ENCODE measurements at regions not wholly inside any gene's neighbourhood (a gene's known extent, or its start where the extent isn't known, plus 50 kb on each side); places are given as distances from the start of the nearest gene placed in this dataset.
"Not testable (repeated sequence)": the region's sequence is repeated elsewhere in the genome, so short reads cannot be mapped to it uniquely, and the experiment has no call there.

- TF ChIP-seq TAF1 (conservative IDR thresholded peaks at IDR 0.05) (no peak), RAD21 (IDR thresholded peaks at IDR 0.05) (no peak), EGR1 (IDR thresholded peaks at IDR 0.05; ENCODE audit: low read depth in 2 of 2) (no peak), JUND (IDR thresholded peaks at IDR 0.05) (no peak), GABPA (IDR thresholded peaks at IDR 0.05 in 1 of 2, conservative IDR thresholded peaks at IDR 0.05 in 1 of 2) (no peak), NR2F2 (IDR thresholded peaks at IDR 0.05) (no peak), HNF4G (IDR thresholded peaks at IDR 0.05) (no peak), HNF4A (conservative IDR thresholded peaks at IDR 0.05) (no peak), YY1 (IDR thresholded peaks at IDR 0.05) (no peak)
- TF ChIP-seq, protein P1, sequence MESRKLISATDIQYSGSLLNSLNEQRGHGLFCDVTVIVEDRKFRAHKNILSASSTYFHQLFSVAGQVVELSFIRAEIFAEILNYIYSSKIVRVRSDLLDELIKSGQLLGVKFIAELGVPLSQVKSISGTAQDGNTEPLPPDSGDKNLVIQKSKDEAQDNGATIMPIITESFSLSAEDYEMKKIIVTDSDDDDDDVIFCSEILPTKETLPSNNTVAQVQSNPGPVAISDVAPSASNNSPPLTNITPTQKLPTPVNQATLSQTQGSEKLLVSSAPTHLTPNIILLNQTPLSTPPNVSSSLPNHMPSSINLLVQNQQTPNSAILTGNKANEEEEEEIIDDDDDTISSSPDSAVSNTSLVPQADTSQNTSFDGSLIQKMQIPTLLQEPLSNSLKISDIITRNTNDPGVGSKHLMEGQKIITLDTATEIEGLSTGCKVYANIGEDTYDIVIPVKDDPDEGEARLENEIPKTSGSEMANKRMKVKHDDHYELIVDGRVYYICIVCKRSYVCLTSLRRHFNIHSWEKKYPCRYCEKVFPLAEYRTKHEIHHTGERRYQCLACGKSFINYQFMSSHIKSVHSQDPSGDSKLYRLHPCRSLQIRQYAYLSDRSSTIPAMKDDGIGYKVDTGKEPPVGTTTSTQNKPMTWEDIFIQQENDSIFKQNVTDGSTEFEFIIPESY (IDR thresholded peaks at IDR 0.05) = no peak
- TF ChIP-seq, protein P2, sequence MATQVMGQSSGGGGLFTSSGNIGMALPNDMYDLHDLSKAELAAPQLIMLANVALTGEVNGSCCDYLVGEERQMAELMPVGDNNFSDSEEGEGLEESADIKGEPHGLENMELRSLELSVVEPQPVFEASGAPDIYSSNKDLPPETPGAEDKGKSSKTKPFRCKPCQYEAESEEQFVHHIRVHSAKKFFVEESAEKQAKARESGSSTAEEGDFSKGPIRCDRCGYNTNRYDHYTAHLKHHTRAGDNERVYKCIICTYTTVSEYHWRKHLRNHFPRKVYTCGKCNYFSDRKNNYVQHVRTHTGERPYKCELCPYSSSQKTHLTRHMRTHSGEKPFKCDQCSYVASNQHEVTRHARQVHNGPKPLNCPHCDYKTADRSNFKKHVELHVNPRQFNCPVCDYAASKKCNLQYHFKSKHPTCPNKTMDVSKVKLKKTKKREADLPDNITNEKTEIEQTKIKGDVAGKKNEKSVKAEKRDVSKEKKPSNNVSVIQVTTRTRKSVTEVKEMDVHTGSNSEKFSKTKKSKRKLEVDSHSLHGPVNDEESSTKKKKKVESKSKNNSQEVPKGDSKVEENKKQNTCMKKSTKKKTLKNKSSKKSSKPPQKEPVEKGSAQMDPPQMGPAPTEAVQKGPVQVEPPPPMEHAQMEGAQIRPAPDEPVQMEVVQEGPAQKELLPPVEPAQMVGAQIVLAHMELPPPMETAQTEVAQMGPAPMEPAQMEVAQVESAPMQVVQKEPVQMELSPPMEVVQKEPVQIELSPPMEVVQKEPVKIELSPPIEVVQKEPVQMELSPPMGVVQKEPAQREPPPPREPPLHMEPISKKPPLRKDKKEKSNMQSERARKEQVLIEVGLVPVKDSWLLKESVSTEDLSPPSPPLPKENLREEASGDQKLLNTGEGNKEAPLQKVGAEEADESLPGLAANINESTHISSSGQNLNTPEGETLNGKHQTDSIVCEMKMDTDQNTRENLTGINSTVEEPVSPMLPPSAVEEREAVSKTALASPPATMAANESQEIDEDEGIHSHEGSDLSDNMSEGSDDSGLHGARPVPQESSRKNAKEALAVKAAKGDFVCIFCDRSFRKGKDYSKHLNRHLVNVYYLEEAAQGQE (IDR thresholded peaks at IDR 0.05) = no peak
- TF ChIP-seq, protein P3, sequence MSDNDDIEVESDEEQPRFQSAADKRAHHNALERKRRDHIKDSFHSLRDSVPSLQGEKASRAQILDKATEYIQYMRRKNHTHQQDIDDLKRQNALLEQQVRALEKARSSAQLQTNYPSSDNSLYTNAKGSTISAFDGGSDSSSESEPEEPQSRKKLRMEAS (IDR thresholded peaks at IDR 0.05) = no peak
- TF ChIP-seq, protein P4, sequence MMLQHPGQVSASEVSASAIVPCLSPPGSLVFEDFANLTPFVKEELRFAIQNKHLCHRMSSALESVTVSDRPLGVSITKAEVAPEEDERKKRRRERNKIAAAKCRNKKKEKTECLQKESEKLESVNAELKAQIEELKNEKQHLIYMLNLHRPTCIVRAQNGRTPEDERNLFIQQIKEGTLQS (IDR thresholded peaks at IDR 0.05) = no peak
- 92% methylated on average over 4 of the region's 4 CpGs for WGBS
Measured at GRCh38 chr1:81505831-81506230, 294.9 kb upstream of the ADGRL2 start.

DNA sequence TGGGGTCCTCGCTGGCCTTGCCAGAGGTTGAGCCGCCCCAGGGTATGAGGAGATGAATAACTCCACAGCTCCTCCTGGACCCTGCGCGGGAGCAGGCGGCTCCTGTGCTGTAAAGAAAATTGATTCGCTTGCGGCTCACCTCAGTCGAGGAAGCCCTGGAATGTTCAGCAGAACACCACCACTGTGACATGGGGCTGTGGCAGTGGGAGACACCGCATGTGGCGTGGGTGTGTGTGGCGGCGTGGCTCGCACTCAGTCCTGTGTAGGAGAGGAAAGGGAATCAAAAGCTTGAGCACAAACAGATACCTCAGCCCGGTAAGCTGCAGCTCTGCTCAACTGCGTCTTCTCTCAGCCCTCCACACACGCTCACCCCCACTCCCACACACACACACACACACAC, 295.9 kb upstream of the ADGRL2 start:
- 97% methylated on average over 15 of the region's 16 CpGs for WGBS
- not testable (repeated sequence) for H3K36me3 ChIP-seq (ENCODE audit: control insufficient read depth in 4 of 4, insufficient read depth in 3 of 4, low read depth in 1 of 4, low read length in 3 of 4); H3K4me3 ChIP-seq (ENCODE audit: low read depth in 1 of 3, low read length in 3 of 3); H3K27ac ChIP-seq (ENCODE audit: low read depth in 1 of 2, low read length in 2 of 2); H3K9ac ChIP-seq (ENCODE audit: low read depth in 1 of 2, low read length in 2 of 2); H3K4me1 ChIP-seq (ENCODE audit: control insufficient read depth in 4 of 4, insufficient read depth in 4 of 4, low read length in 3 of 4); H3K9me3 ChIP-seq (ENCODE audit: control insufficient read depth in 4 of 4, low read length in 3 of 4); DNase-seq (ENCODE audit: low spot score); H3K27me3 ChIP-seq (ENCODE audit: control insufficient read depth in 4 of 4, insufficient read depth in 4 of 4, low read length in 3 of 4)

More at GRCh38 chr1:81505831-81506230, 294.9 kb upstream of the ADGRL2 start:
- Histone ChIP-seq H3K4me1 (ENCODE audit: control insufficient read depth in 4 of 4, insufficient read depth in 4 of 4, low read length in 3 of 4) (no peaks in the 10 kb centered on the region), H3K27ac (ENCODE audit: low read depth in 1 of 2, low read length in 2 of 2) (no peak overlapping the region), H3K9me3 (ENCODE audit: control insufficient read depth in 4 of 4, low read length in 3 of 4) (no peaks in the 10 kb centered on the region), H3K4me3 (ENCODE audit: low read depth in 1 of 3, low read length in 3 of 3) (no peak overlapping the region), H3K27me3 (ENCODE audit: control insufficient read depth in 4 of 4, insufficient read depth in 4 of 4, low read length in 3 of 4) (no peaks in the 10 kb centered on the region), H3K9ac (ENCODE audit: low read depth in 1 of 2, low read length in 2 of 2) (no peak overlapping the region), H3K36me3 (ENCODE audit: control insufficient read depth in 4 of 4, insufficient read depth in 3 of 4, low read depth in 1 of 4, low read length in 3 of 4) (no peaks in the 10 kb centered on the region)
- DNase-seq (ENCODE audit: low spot score) = no peak

- H3K36me3 ChIP-seq (ENCODE audit: control insufficient read depth in 4 of 4, insufficient read depth in 3 of 4, low read depth in 1 of 4, low read length in 3 of 4); H3K27me3 ChIP-seq (ENCODE audit: control insufficient read depth in 4 of 4, insufficient read depth in 4 of 4, low read length in 3 of 4); H3K4me3 ChIP-seq (ENCODE audit: low read depth in 1 of 3, low read length in 3 of 3); H3K27ac ChIP-seq (ENCODE audit: low read depth in 1 of 2, low read length in 2 of 2); H3K9me3 ChIP-seq (ENCODE audit: control insufficient read depth in 4 of 4, low read length in 3 of 4); H3K9ac ChIP-seq (ENCODE audit: low read depth in 1 of 2, low read length in 2 of 2); DNase-seq (ENCODE audit: low spot score); H3K4me1 ChIP-seq (ENCODE audit: control insufficient read depth in 4 of 4, insufficient read depth in 4 of 4, low read length in 3 of 4): not testable (repeated sequence)
- WGBS = 94% methylated on average over 18 of the region's 18 CpGs
Measured at GRCh38 chr1:81502705-81503104, 298.0 kb upstream of the ADGRL2 start.

GRCh38 chr1:81501485-81501884, 299.2 kb upstream of the ADGRL2 start:
- not testable (repeated sequence) for H3K4me1 ChIP-seq (ENCODE audit: control insufficient read depth in 4 of 4, insufficient read depth in 4 of 4, low read length in 3 of 4)
- WGBS = 94% methylated on average over 15 of the region's 15 CpGs

More at GRCh38 chr1:81501485-81501884, 299.2 kb upstream of the ADGRL2 start:
- H3K27ac ChIP-seq (ENCODE audit: low read depth in 1 of 2, low read length in 2 of 2); H3K9me3 ChIP-seq (ENCODE audit: control insufficient read depth in 4 of 4, low read length in 3 of 4); H3K4me3 ChIP-seq (ENCODE audit: low read depth in 1 of 3, low read length in 3 of 3); H3K27me3 ChIP-seq (ENCODE audit: control insufficient read depth in 4 of 4, insufficient read depth in 4 of 4, low read length in 3 of 4); DNase-seq (ENCODE audit: low spot score); H3K36me3 ChIP-seq (ENCODE audit: control insufficient read depth in 4 of 4, insufficient read depth in 3 of 4, low read depth in 1 of 4, low read length in 3 of 4); H3K9ac ChIP-seq (ENCODE audit: low read depth in 1 of 2, low read length in 2 of 2): not testable (repeated sequence)

Measured in liver (tissue), 7 donors.